ENCODE measurements at regions not wholly inside any gene's neighbourhood (a gene's known extent, or its start where the extent isn't known, plus 50 kb on each side); places are given as distances from the start of the nearest gene placed in this dataset.

DNA sequence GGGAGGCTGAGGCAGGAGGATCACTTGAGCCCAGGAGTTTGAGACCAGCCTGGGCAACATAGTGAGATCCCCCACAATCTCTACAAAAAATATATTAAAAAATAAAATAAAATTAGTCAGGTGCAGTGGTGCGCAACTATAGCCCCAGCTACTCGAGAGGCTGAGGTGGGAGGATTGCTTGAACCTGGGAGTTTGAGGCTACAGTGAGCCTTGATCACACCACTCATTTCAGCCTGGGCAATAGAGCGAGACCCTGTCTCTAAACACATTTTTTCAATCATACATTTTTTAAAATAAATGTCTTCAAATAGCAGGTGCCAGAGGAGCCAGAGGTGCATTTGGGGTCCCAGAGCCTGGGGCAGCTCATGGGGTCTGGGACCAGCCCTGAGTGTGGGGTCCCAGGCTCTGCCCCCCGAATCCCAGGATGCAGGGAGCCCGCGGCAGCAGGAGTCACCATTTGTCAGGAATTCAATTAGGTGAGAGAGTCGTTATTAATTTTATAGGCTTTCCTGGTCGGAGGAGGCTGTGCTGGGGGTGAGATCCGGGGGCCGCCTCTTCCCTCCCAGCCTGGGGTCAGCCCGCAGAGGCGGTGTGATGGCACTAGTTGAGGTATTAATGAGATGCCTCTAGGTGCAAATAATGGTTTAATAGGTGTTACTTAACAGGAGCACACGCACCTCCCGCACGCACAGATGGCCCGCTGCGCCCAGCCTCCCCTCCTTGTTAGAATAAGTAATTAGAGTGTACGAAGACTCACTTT lies 78.3 kb downstream of the MICALL2 start:
- DNase-seq = no peak

DNA sequence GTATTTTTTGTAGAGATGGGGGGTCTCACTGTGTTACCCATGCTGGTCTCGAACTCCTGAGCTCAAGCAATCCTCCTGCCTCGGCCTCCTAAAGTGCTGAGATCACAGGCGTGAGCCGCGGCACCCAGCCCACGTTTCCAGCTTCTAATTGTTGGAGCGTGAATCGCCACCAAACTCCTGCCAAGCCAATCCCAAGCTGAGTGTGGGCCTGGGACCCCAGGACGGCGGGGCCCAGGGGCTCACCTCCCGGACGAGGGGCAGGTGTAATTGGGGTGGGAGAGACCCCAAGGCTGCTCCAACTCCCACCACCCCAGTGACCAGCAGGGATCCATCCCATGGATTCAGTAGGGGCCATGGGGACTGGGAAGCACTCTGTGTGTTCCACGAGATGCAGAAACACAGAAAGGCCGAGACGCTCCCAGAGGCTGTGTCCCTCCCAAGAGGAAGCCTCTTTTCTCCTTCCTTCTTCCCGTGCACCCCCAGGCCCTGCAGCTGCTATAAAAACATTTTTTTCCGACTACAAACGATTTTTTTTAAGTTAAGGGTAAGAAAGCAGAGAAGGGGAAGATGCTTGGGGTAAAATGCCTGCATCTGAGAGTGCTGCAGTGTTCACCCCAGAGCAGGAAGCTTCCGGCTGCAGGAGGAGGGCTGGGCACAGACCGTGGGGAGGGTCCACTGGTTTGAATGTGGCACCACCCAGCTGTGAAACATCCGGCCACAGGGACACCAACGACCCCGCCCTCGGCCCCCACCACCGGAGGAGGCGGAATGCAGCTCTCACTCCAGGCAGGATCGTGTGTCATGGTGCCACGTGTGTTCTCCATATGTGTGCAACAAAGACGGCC lies 76.5 kb downstream of the MICALL2 start:
- DNase-seq = no peak

DNA sequence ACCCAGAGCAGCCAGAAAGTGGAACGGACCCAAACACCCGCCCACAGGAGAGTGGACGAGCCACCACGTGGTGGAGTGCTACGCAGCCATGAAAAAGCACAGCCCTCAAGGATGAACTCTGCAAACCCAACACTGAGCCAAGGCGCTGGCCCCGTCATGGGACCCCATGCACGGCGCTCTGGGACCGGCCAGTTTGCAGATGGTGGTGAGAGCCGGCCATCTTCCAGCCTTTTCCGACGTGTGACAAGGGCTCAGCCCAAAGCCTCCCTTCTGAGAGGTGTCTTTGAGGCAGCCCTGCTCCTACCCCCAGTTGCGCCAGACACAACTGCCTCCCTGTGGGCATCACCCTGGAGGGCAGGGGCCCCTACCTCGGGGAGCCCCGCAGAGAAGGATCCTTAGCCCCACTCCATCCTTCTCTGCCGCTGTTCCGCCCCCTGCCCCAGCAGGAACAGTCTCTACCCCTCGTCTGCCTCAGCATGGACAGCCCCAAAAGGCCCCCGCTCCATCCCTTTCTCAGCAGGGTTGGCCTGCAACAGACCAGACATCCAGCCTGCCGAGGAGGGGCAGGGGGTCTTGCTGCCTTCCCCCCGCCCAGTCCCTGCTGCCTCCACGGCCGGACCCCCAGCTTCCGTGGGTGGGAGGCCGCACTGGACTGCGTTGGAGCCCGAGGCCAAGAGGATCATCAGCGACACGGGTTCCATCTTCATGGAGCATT lies 75.7 kb downstream of the MICALL2 start:
- no peak for DNase-seq

- DNase-seq = no peak
Measured at GRCh38 chr7:1384113-1384415, 75.2 kb downstream of the MICALL2 start.

Measured in fibroblast of upper back skin (primary cell).